GM10248 (cell line): ENCODE measurements at regions not wholly inside any gene's neighbourhood (a gene's known extent, or its start where the extent isn't known, plus 50 kb on each side); places are given as distances from the start of the nearest gene placed in this dataset.

Source experiments
- CTCF ChIA-PET: fragments of 300-600 bp; sonication (Branson Sonifier 250); formaldehyde crosslinking; extraction: SDS; loops from one replicate; lab custom pipeline; 2021; ENCODE audit warnings: antibody characterized with exemption; lab: Yijun Ruan, JAX
- POLR2A ChIA-PET: fragments of 350-650 bp; sonication (Branson Sonifier 250); formaldehyde crosslinking; extraction: SDS; loops from one replicate; lab custom pipeline; 2020; ENCODE audit warnings: antibody characterized with exemption; lab: Yijun Ruan, JAX
- DNase-seq: peaks from one replicate; pipeline ENCODE4 v3.0.0; 2012; ENCODE audit errors: extremely low spot score
- TF ChIP-seq, protein P1 (sequence below): IDR thresholded peaks from 2 replicates; pipeline ENCODE4 v1.5.1; 2012; ENCODE audit warnings: mild to moderate bottlenecking, low read depth; ENCODE audit errors: extremely low read depth, missing control alignments, control extremely low read depth

DNA sequence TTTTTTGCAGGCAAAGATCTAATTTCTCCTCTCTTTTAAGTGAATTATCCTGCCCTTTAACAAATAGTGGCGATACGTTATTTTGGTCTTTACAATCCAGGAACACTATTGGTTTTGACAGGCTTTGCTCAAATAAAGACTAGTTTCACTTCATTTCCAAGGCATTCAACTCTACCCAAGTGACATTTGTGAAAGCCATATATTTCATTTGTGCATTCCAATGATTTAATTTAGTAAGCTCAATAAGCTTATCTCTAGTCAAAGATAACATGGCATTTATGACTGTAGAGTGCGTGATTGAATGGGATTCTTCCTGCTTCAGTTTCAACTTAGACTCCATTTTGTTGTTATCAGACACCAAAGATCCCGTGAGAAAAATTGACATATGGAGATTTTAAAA is 959.8 kb downstream of the ADGRL3 start:
- CTCF ChIA-PET = no interaction called here
- no peak for DNase-seq
- TF ChIP-seq, protein P1, sequence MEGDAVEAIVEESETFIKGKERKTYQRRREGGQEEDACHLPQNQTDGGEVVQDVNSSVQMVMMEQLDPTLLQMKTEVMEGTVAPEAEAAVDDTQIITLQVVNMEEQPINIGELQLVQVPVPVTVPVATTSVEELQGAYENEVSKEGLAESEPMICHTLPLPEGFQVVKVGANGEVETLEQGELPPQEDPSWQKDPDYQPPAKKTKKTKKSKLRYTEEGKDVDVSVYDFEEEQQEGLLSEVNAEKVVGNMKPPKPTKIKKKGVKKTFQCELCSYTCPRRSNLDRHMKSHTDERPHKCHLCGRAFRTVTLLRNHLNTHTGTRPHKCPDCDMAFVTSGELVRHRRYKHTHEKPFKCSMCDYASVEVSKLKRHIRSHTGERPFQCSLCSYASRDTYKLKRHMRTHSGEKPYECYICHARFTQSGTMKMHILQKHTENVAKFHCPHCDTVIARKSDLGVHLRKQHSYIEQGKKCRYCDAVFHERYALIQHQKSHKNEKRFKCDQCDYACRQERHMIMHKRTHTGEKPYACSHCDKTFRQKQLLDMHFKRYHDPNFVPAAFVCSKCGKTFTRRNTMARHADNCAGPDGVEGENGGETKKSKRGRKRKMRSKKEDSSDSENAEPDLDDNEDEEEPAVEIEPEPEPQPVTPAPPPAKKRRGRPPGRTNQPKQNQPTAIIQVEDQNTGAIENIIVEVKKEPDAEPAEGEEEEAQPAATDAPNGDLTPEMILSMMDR = no peak
- POLR2A ChIA-PET = no interaction called here

GRCh38 chr4:62159306-62159705 is 959.2 kb downstream of the ADGRL3 start:
- TF ChIP-seq, protein P1 = no peak
- POLR2A ChIA-PET = no interaction called here
- CTCF ChIA-PET = no interaction called here
- no peak for DNase-seq

- ChIA-PET CTCF (interaction anchor here (1.3 kb wide), 1 partner anchor 10 kb away, joined by 3 read pairs; no protein-coding TSS in a partner anchor), POLR2A (no interaction called here)
- TF ChIP-seq, protein P1 = no peak
- no peak for DNase-seq
Measured at GRCh38 chr4:62156205-62156604, 956.1 kb downstream of the ADGRL3 start.

GRCh38 chr4:62145276-62145675 is 945.1 kb downstream of the ADGRL3 start:
- TF ChIP-seq, protein P1 = no peak
- ChIA-PET CTCF (no interaction called here), POLR2A (no interaction called here)
- DNase-seq = no peak

GRCh38 chr4:62144431-62144830 is 944.3 kb downstream of the ADGRL3 start:
- CTCF ChIA-PET = no interaction called here
- POLR2A ChIA-PET = no interaction called here
- TF ChIP-seq, protein P1 = no peak
- no peak for DNase-seq

DNA sequence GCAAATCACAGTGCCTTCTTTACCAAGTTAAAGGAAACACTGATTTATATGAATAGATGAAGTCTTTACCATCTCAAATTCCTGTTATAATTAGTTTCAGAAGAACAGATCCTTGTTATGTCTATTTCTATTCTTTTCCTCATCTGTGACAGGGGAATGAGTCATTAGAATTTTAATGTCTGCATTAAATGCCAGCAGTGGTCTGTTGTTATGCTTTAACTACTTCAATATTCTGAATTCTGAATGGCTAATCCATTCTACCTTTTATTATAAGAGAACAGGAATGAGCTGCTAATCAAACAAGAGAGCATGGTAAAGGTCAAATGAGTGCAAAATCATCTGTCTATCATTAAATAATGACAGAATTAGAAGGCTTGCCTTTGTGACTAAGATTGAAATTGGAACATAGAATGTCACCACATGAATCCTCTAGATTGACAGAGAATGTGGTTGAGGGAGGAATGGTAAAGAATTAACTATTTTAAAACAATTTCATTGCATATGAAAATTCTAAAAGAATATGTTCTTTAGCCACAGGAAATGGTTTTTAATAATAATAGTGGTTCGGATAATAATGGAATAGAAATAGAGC is 935.5 kb downstream of the ADGRL3 start:
- DNase-seq = no peak
- ChIA-PET POLR2A (no interaction called here), CTCF (no interaction called here)
- TF ChIP-seq, protein P1 = no peak
